Liver (tissue), 8 donors: ENCODE measurements at regions not wholly inside any gene's neighbourhood (a gene's known extent, or its start where the extent isn't known, plus 50 kb on each side); places are given as distances from the start of the nearest gene placed in this dataset.
A peak's percentile ranks its signal among the peaks of the same experiment; 100 is the strongest.

ENCODE experiments used
- DNase-seq: peaks from one replicate; pipeline ENCODE4 v3.0.0-alpha.2; 2017; ENCODE audit warnings: low spot score
- H3K27ac ChIP-seq, 2 donors: one replicate each; pipeline ENCODE4 v1.7.0; 2013; ENCODE audit warnings: inconsistent platforms in 2 of 2, low read length in 2 of 2, control low read depth in 1 of 2, low read depth in 1 of 2, mild to moderate bottlenecking in 1 of 2
- H3K27me3 ChIP-seq, 4 donors: one replicate each; pipeline versions ENCODE4 v1.6.1 to v1.7.0; 2013; ENCODE audit warnings: low read length in 3 of 4, inconsistent platforms in 1 of 4, mild to moderate bottlenecking in 1 of 4, moderate library complexity in 1 of 4; ENCODE audit not compliant: control insufficient read depth in 4 of 4, insufficient read depth in 4 of 4
- H3K36me3 ChIP-seq, 4 donors: one replicate each; pipeline versions ENCODE4 v1.6.1 to v1.7.0; 2013; ENCODE audit warnings: low read length in 3 of 4, mild to moderate bottlenecking in 3 of 4, low read depth in 1 of 4, moderate library complexity in 1 of 4; ENCODE audit not compliant: control insufficient read depth in 4 of 4, insufficient read depth in 3 of 4
- H3K4me1 ChIP-seq, 4 donors: one replicate each; pipeline versions ENCODE4 v1.6.1 to v1.7.0; 2013; ENCODE audit warnings: low read length in 3 of 4, mild to moderate bottlenecking in 3 of 4, moderate library complexity in 1 of 4; ENCODE audit not compliant: control insufficient read depth in 4 of 4, insufficient read depth in 4 of 4
- H3K4me3 ChIP-seq, 3 donors: one replicate each; pipeline versions ENCODE4 v1.6.1 to v1.7.0; 2013; ENCODE audit warnings: low read length in 3 of 3, control low read depth in 1 of 3, low read depth in 1 of 3, mild to moderate bottlenecking in 1 of 3
- H3K9ac ChIP-seq, 2 donors: one replicate each; pipeline ENCODE4 v1.7.0; 2013; ENCODE audit warnings: low read length in 2 of 2, mild to moderate bottlenecking in 2 of 2, moderate library complexity in 2 of 2, control low read depth in 1 of 2, low read depth in 1 of 2
- H3K9me3 ChIP-seq, 4 donors: one replicate each; pipeline versions ENCODE4 v1.6.1 to v1.7.0; 2013; ENCODE audit warnings: low read length in 3 of 4; ENCODE audit not compliant: control insufficient read depth in 4 of 4
- ATF3 ChIP-seq: IDR thresholded peaks from 2 replicates; pipeline ENCODE4 v1.6.1; 2016; ENCODE audit warnings: antibody characterized with exemption
- CTCF ChIP-seq: fragments of 150-350 bp; IDR thresholded peaks from 2 replicates; pipeline ENCODE4 v1.5.1; 2017; ENCODE audit warnings: improper control_type of control experiment, low read depth, low read length; ENCODE audit not compliant: missing input control
- EGR1 ChIP-seq, 2 donors: IDR thresholded peaks; 2 replicates each; pipeline ENCODE4 v1.6.1; 2016 to 2018; ENCODE audit warnings: antibody characterized with exemption in 2 of 2, low read depth in 2 of 2
- FOXA1 ChIP-seq: IDR thresholded peaks from 2 replicates; pipeline ENCODE4 v1.6.1; 2016; ENCODE audit warnings: antibody characterized with exemption
- FOXA2 ChIP-seq: IDR thresholded peaks from 2 replicates; pipeline ENCODE4 v1.6.1; 2016; ENCODE audit warnings: antibody characterized with exemption
- GABPA ChIP-seq, 2 donors: IDR thresholded peaks in 1 of 2; conservative IDR thresholded peaks in 1 of 2; 2 replicates each; pipeline ENCODE4 v1.6.1; 2016; ENCODE audit warnings: antibody characterized with exemption in 2 of 2, mild to moderate bottlenecking in 1 of 2, moderate library complexity in 1 of 2
- HNF4A ChIP-seq, 2 donors: conservative IDR thresholded peaks; 2 replicates each; pipeline ENCODE4 v1.6.1; 2016; ENCODE audit warnings: antibody characterized with exemption in 2 of 2, mild to moderate bottlenecking in 2 of 2
- HNF4G ChIP-seq: IDR thresholded peaks from 2 replicates; pipeline ENCODE4 v1.6.1; 2016; ENCODE audit warnings: antibody characterized with exemption
- JUND ChIP-seq, 2 donors: IDR thresholded peaks; 2 replicates each; pipeline ENCODE4 v1.6.1; 2016; ENCODE audit warnings: antibody characterized with exemption in 2 of 2
- MAX ChIP-seq: IDR thresholded peaks from 2 replicates; pipeline ENCODE4 v1.6.1; 2016; ENCODE audit warnings: antibody characterized with exemption
- RAD21 ChIP-seq, 2 donors: IDR thresholded peaks; 2 replicates each; pipeline ENCODE4 v1.6.1; 2016; ENCODE audit warnings: antibody characterized with exemption in 2 of 2, mild to moderate bottlenecking in 2 of 2
- REST ChIP-seq: IDR thresholded peaks from 2 replicates; pipeline ENCODE4 v1.6.1; 2016; ENCODE audit warnings: antibody characterized with exemption, mild to moderate bottlenecking
- SP1 ChIP-seq: IDR thresholded peaks from 2 replicates; pipeline ENCODE4 v1.6.1; 2018; ENCODE audit warnings: antibody characterized with exemption, mild to moderate bottlenecking
- TAF1 ChIP-seq: conservative IDR thresholded peaks from 2 replicates; pipeline ENCODE4 v1.6.1; 2016; ENCODE audit warnings: antibody characterized with exemption, mild to moderate bottlenecking
- YY1 ChIP-seq: IDR thresholded peaks from 2 replicates; pipeline ENCODE4 v1.6.1; 2016; ENCODE audit warnings: antibody characterized with exemption, mild to moderate bottlenecking
- ZBTB33 ChIP-seq: IDR thresholded peaks from 2 replicates; pipeline ENCODE4 v1.6.1; 2016; ENCODE audit warnings: antibody characterized with exemption
- WGBS: extraction: QIAGEN DNeasy Blood & Tissue Kit; methylation state at CpG from one replicate; pipeline ENCODE4 v1.1.7; 2013; 5-methylcytosine and 5-hydroxymethylcytosine counted together
- donor health status: healthy.
- donor health status: healthy.
- donor health status: healthy.
- donor health status: healthy.
- donor health status: healthy.

GRCh38 chr13:105139380-105140285 is 1395.8 kb downstream of the EFNB2 start:
- Histone ChIP-seq H3K9ac (no peak overlapping the region), H3K27me3 (no peaks in the 10 kb centered on the region), H3K4me3 (peak overlapping the region in 2 of 3 donors; percentile 39), H3K36me3 (no peaks in the 10 kb centered on the region), H3K9me3 (no peaks in the 10 kb centered on the region), H3K27ac (no peak overlapping the region), H3K4me1 (no peaks in the 10 kb centered on the region)
- DNase-seq: peak; percentile 35
- WGBS: 60% methylated on average over 20 of the region's 20 CpGs
- no peak for TF ChIP-seq ZBTB33
- no peak for TF ChIP-seq REST
- no peak for TF ChIP-seq GABPA (IDR thresholded peaks at IDR 0.05 in 1 of 2, conservative IDR thresholded peaks at IDR 0.05 in 1 of 2)
- TF ChIP-seq MAX: no peak
- TF ChIP-seq TAF1: no peak
- no peak for TF ChIP-seq EGR1 (IDR thresholded peaks at IDR 0.05; ENCODE audit: low read depth in 2 of 2)
- TF ChIP-seq HNF4G: no peak
- TF ChIP-seq CTCF: no peak
- no peak for TF ChIP-seq YY1
- TF ChIP-seq RAD21 (IDR thresholded peaks at IDR 0.05): no peak
- TF ChIP-seq SP1: no peak
- no peak for TF ChIP-seq FOXA2
- no peak for TF ChIP-seq FOXA1
- no peak for TF ChIP-seq JUND (IDR thresholded peaks at IDR 0.05)
- TF ChIP-seq HNF4A (conservative IDR thresholded peaks at IDR 0.05): no peak
- TF ChIP-seq ATF3: no peak
